ENCODE measurements at regions not wholly inside any gene's neighbourhood (a gene's known extent, or its start where the extent isn't known, plus 50 kb on each side); places are given as distances from the start of the nearest gene placed in this dataset.

DNA sequence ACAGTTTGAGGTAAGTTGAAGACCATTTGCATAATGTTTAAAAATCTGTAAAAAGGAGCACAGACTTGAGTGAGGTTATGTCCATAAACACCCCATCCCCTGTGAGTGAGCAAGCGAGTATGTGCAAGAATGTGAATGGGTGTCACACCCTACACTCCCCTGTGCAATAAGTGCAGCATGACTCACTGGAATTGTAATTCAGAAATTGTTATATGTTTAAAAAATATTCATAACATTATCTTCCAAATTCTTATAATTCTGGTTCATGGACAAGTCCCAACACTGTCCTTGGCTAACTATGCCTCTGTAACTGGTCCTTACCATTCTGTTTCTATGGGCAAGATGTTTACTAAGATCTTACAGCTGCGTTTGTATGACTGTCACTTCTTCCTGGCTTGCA is 207.8 kb upstream of the FAR2 start:
- DNase-seq = no peak

GRCh38 chr12:28946361-28946760 is 202.7 kb upstream of the FAR2 start:
- DNase-seq = no peak

DNA sequence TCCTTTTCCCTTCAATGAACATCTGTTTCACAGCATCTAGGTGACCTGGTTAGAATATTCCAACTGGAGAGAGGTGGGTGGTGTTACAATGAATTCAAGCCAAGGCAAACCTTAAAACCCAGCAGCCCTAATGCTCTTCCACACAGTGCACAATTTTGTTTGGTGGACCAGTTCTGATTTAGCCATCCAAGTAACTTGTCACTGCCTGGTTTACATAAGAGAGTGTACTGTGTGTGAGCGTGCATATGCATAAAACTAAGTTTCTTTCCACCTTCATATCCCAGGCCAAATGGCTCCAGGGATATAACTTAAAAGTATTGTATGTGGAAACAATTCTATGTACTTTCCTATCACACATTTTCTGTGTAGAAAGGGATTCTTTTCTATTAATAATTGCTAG is 200.4 kb upstream of the FAR2 start:
- DNase-seq = no peak

- DNase-seq = no peak
Measured at GRCh38 chr12:28949184-28949583, 199.9 kb upstream of the FAR2 start.

DNA sequence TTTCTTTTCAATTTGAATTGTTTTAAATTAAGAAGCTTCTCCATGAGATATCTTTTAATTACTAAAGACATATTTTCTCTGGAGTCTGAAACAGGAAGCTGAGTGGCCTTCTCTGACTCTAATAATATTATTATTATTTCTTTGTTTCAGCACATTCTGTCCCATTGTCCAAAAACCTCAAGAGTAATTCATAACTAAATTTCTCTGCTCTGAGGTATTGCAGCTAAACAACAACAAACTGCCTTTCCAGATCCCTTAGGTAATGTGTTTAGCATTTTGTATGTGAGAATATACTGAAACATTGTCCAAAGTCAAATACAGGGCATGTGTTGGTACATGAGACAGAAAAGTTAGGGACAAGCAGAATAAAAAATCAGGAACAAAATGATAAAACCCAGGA is 199.0 kb upstream of the FAR2 start:
- no peak for DNase-seq

DNA sequence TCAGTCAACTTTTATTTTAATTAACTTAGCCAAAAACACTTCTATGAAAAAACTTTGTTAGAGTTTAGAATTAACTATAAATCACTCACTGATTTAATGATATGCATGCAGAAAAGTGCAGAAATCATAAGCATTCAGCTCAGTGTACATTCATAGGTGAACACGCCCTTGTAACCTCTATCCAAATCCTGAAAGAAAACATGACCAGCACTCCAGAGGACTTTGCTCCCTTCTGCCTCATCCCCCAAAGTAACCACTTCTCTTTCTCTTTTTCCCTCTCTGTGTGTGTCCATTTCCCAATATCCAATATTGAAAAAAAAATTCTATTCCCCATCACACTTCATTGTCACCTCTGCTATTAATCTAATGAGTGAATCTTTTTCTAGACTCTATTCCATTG is 197.1 kb upstream of the FAR2 start:
- no peak for DNase-seq

GRCh38 chr12:28954333-28954732 is 194.7 kb upstream of the FAR2 start:
- no peak for DNase-seq

GRCh38 chr12:28955491-28955890 is 193.6 kb upstream of the FAR2 start:
- no peak for DNase-seq

- DNase-seq = no peak
Measured at GRCh38 chr12:28955931-28956330, 193.1 kb upstream of the FAR2 start.

DNA sequence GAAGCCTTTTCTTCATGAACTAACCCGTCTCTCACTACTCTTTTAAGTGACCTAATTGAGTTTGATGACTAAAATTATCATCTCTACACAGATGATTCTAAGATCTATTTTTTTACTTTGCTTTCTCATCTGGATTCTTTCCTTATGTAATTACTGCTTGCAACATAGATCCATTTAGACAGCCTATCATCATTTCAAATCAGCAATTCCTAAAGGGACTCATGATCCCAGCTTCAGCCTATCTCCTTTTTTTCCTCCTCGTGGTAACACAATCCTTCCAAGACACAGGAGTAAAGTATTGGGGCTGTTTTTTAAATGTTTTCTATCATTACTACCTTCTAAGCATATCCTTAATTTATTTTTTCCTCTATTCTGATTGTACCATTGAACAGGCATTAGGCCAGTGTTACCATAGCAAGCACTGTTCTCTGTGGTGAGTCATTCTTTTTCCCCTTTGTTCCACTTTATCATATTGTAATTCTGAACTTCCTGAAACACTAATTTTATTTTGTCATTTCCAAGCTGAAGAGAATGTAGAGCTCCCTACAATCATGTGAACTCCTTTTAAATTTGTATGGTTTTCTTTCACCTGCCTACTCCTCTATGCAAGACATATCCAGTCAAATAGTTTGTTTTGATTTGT is 190.4 kb upstream of the FAR2 start:
- DNase-seq = no peak

GRCh38 chr12:28961948-28962384 is 187.1 kb upstream of the FAR2 start:
- no peak for DNase-seq

DNA sequence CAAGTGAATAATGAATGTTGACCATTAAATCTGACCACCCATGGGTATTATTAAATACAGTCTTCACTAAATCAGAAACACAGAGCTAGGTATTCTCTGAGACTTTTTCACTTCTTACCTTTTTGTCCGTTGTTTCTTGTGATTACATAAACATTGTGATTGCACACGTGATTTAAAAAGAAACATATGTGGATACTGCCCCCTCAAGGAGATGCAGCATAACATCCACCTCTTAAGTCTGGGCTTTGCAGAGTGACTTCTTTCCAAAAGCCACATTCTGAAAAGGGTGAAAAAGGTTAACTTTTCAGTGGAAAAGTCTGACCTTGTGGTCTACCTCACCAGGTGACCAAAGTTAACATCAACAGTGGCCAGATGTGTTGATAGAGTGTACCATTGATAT is 185.5 kb upstream of the FAR2 start:
- DNase-seq = no peak

DNA sequence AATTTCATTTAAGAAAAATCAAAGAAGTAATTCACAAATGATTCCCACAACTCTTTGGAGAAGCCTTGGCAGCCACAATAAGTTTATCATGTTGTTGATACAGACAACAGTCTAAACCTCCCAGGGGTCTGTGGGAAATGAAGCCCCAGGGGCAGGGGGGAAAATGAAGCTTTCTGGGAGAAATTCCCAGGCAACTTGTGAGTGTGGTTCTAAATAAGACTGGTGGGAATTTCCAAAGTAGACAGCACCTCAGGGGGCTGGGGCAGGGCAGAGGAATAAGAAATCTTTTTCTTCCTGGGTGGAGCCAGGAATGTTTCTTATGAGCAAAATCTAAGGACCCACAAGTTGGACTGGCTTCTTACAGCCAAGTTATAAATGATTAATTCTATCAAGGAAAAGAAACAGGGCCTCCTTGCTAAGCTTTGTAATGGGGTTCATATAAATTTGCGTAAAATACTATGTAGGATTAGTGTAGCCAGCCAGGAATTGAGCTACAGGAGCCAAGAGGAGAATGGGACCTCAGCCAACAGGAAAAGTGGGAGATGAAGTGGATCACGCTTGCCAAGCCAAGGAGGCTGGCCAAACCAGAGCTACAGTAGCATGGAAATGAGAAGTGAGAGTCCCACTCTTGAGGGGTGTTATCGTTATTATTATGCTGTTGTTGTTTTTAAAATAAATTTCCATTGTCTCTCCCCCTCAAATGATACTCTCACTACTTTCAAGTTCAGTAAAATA is 182.9 kb upstream of the FAR2 start:
- DNase-seq = peak; percentile 82 to 88

DNA sequence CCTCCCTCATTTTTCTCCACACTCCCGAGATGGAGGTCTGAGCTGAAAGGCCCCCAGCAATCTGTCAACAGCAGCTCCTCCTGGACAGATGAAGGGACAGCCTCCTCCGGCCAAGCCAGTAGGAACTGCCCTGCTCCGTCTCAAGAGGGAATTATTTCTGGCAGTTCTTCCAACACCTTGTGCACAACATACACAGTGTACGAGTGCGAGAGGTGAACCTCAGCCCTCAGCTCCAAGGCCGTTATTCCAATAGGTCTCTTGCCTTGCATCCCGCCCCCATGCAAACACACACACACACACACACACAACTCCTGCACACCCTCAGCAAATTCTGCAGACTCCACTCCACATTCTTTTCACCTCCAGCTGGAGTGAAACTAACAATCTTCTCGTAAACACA is 181.7 kb upstream of the FAR2 start:
- DNase-seq = no peak

GRCh38 chr12:28973491-28973890 is 175.6 kb upstream of the FAR2 start:
- DNase-seq = no peak

DNA sequence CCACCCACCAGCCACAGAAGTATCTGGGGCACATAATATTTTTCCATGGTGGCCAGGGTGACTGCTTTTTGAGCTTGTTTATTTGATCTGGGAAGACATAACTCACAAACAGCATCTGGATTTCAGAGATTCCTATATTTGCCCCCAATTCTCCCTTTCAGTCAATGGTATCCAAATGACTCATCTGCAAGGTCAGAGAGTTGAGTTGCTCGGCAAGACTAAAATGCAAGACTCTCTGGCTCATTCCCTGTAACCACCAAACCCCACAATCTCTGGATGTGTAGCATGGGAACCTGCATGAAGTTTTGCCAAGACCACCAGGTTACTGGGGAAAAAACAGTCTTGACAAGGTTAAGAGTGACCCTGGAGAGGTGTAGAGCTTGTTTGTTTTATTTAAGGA is 174.9 kb upstream of the FAR2 start:
- DNase-seq = no peak

DNA sequence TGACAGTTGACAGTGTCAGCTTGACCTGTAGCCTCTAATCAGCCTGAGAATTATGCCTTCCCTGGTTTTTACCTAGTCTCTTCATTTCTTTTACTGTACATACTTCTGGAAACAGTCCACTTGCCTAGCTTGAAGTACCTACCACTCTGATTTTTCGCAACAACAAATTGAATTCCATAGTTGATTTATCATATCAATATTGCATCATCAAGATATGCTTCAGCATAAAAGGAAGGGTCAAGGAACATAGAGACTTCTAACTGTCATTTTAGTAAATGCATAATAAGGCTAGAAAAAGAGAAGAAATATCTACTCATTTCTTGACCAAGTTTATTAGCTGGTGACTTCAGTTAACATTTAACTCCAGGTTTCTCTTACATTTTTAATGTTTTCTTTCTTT is 174.2 kb upstream of the FAR2 start:
- DNase-seq = no peak

DNA sequence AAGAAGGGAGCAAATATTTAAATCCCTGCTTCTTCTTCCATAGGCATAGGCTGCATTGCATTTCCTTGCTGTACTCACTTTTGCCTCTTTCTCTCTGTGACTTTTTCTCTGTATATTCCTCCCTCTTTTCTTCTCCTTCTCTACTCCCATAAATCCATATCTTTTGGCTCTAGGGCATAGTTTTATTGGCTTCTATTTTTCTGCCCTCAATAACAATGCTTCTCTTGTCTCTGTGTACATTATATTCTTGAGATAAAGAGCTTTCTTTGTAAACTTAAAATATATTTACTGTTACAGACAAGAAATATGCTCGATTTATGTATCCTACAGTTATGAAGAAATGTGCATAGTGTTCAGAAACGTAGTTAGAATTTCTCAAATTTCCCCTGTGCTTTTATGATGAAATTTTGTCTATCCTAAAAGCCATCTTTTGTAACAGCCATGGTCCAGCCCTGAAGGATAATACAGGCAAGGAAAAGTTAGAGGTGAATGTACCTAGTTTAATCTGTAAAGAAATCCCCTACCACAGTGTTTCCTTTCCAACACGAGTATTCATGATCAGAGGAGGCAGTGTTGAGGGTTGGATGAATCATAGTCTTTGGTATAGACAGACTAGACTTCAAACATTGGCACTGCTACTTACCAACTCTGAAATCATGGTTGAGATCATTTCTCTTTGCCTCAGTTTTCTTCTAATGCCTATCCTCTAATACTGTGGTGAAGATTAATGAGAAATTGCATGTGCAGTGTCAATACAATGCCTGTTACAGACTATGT is 173.3 kb upstream of the FAR2 start:
- no peak for DNase-seq

- no peak for DNase-seq
Measured at GRCh38 chr12:28980436-28980835, 168.6 kb upstream of the FAR2 start.

GRCh38 chr12:28987538-28988324 is 161.3 kb upstream of the FAR2 start:
- no peak for DNase-seq

GRCh38 chr12:28988325-28988704 is 160.8 kb upstream of the FAR2 start:
- no peak for DNase-seq

DNA sequence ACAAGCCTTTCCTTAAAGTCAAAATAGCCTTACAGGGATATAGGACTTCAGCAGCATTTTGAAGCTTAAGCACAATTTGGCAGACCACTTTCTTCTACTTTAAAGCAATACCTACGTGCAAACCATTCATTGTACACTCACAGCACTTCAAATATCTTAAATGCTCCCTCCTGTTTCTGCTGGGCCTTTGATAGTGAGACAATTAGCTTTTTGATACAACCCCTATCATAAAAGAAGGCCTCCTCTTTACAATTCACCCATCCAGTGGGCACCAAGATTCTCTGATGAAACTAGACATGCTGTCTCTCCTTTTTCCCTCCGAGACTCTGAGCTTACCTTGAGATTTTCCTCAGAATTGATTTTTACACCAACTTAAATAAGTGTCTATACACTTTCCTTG is 157.5 kb upstream of the FAR2 start:
- no peak for DNase-seq

DNA sequence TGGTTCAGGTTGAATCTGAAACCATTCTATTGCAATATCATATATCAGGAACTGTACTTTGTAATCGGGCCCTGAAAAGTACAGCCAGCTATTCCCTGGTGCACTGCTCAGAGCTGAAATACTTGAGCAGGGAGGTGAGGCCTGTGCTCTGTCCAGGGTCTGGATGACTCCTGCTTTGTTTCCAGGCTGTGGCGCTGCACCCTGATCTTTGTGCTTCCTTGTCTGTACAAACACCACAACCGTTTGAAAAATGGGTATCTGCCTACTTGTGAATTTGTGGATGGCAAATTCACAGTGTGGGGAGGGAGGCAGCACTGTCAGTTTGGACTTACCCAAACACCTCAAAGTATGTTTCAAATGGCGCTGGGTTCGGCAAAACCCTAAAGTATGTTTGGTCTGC is 155.4 kb upstream of the FAR2 start:
- DNase-seq = no peak
